Neural progenitor cell (in vitro differentiated cells): ENCODE measurements at regions not wholly inside any gene's neighbourhood (a gene's known extent, or its start where the extent isn't known, plus 50 kb on each side); places are given as distances from the start of the nearest gene placed in this dataset.
"Not testable (repeated sequence)": the region's sequence is repeated elsewhere in the genome, so short reads cannot be mapped to it uniquely, and the experiment has no call there.

Experiments
- DNase-seq: peaks from one replicate; pipeline ENCODE4 v3.0.0-alpha.2; 2016; ENCODE audit warnings: low spot score
- H2AFZ ChIP-seq: fragments of 200-600 bp; sonication (generic); replicated peaks from 2 replicates; pipeline ENCODE4 v1.6.1; 2016; ENCODE audit warnings: antibody characterized with exemption
- H3F3A ChIP-seq: fragments of 200-600 bp; sonication (generic); 2 replicates; pipeline ENCODE4 v1.6.1; 2016; ENCODE audit warnings: antibody characterized with exemption, low read depth
- H3K27ac ChIP-seq: fragments of 200-600 bp; sonication (generic); 2 replicates; pipeline ENCODE4 v1.5.1; 2016; ENCODE audit warnings: mild to moderate bottlenecking
- H3K27me3 ChIP-seq: fragments of 200-600 bp; sonication (generic); 2 replicates; pipeline ENCODE4 v1.6.1; 2016; ENCODE audit warnings: mild to moderate bottlenecking, moderate library complexity
- H3K36me3 ChIP-seq: fragments of 200-600 bp; sonication (generic); 2 replicates; pipeline ENCODE4 v1.5.1; 2016
- H3K4me1 ChIP-seq: fragments of 200-600 bp; sonication (generic); 2 replicates; pipeline ENCODE4 v1.6.1; 2016; ENCODE audit warnings: mixed run types
- H3K4me2 ChIP-seq: fragments of 200-600 bp; sonication (generic); 2 replicates; pipeline ENCODE4 v1.6.1; 2016
- H3K4me3 ChIP-seq: fragments of 200-600 bp; sonication (generic); 2 replicates; pipeline ENCODE4 v1.5.1; 2016
- H3K79me2 ChIP-seq: fragments of 200-600 bp; sonication (generic); 2 replicates; pipeline ENCODE4 v1.6.1; 2016; ENCODE audit warnings: low read depth
- H3K9ac ChIP-seq: fragments of 200-600 bp; sonication (generic); 2 replicates; pipeline ENCODE4 v1.6.1; 2016
- H3K9me3 ChIP-seq: fragments of 200-600 bp; sonication (generic); 2 replicates; pipeline ENCODE4 v1.5.1; 2016; ENCODE audit warnings: low read depth
- H4K20me1 ChIP-seq: fragments of 200-600 bp; sonication (generic); 2 replicates; pipeline ENCODE4 v1.6.1; 2016; ENCODE audit warnings: low read depth
- H3K27ac Mint-ChIP-seq: 3 replicates; pipeline ENCODE4 v1.8.0; 2021; ENCODE audit warnings: mixed read lengths
- H3K27me3 Mint-ChIP-seq: 2 replicates; pipeline ENCODE4 v1.8.0; 2022; ENCODE audit warnings: low read depth, mild to moderate bottlenecking, inconsistent platforms, moderate library complexity, mixed read lengths; ENCODE audit not compliant: insufficient read depth
- H3K36me3 Mint-ChIP-seq: 3 replicates; pipeline ENCODE4 v1.8.0; 2021; ENCODE audit warnings: mixed read lengths
- H3K4me1 Mint-ChIP-seq: 3 replicates; pipeline ENCODE4 v1.8.0; 2021; ENCODE audit warnings: mixed read lengths
- H3K4me3 Mint-ChIP-seq: 3 replicates; pipeline ENCODE4 v1.8.0; 2021; ENCODE audit warnings: mild to moderate bottlenecking, moderate library complexity, mixed read lengths
- H3K9me3 Mint-ChIP-seq: 3 replicates; pipeline ENCODE4 v1.8.0; 2020; ENCODE audit warnings: mixed read lengths
- EZH2 ChIP-seq: fragments of 200-600 bp; sonication (generic); IDR thresholded peaks from 2 replicates; pipeline ENCODE4 v1.6.1; 2017; ENCODE audit warnings: antibody characterized with exemption, mild to moderate bottlenecking, moderate library complexity
- EZH2phosphoT487 ChIP-seq: fragments of 200-600 bp; sonication (generic); IDR thresholded peaks from 2 replicates; pipeline ENCODE4 v1.6.1; 2017; ENCODE audit warnings: antibody characterized with exemption
- TF ChIP-seq, protein P1 (sequence below): fragments of 200-600 bp; sonication (generic); IDR thresholded peaks from 2 replicates; pipeline ENCODE4 v1.5.1; 2017; ENCODE audit warnings: antibody characterized with exemption, mild to moderate bottlenecking

DNA sequence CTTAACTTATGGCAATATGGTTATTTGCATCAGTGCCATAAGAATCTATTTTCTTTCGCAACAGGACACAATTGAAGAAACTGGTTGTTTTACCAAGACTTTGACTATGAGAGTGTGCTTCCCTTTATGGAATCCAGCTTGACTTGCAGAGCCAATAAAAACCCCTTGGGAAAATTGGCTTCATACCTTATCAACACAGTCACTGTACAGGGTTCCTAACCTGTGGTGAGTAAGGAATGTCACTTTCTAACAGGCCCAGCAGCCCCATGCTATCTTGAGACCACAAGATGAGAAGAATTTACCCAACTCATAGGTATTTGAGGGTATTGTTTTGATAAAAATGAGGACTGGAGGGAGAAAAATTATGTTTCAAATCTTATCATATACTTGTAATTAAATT is 418.5 kb upstream of the MAP2 start:
- TF ChIP-seq, protein P1, sequence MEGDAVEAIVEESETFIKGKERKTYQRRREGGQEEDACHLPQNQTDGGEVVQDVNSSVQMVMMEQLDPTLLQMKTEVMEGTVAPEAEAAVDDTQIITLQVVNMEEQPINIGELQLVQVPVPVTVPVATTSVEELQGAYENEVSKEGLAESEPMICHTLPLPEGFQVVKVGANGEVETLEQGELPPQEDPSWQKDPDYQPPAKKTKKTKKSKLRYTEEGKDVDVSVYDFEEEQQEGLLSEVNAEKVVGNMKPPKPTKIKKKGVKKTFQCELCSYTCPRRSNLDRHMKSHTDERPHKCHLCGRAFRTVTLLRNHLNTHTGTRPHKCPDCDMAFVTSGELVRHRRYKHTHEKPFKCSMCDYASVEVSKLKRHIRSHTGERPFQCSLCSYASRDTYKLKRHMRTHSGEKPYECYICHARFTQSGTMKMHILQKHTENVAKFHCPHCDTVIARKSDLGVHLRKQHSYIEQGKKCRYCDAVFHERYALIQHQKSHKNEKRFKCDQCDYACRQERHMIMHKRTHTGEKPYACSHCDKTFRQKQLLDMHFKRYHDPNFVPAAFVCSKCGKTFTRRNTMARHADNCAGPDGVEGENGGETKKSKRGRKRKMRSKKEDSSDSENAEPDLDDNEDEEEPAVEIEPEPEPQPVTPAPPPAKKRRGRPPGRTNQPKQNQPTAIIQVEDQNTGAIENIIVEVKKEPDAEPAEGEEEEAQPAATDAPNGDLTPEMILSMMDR: no peak
- TF ChIP-seq EZH2phosphoT487 (no peak), EZH2 (no peak)
- no peak overlapping the region for H3K27ac ChIP-seq
- H3K27ac Mint-ChIP-seq: no peak overlapping the region
- H3K27me3 ChIP-seq: no peaks in the 10 kb centered on the region
- H2AFZ ChIP-seq: no peak overlapping the region
- no peak overlapping the region for H3K9ac ChIP-seq
- H3K4me3 ChIP-seq: no peak overlapping the region
- H3K36me3 ChIP-seq: no peaks in the 10 kb centered on the region
- no peaks in the 10 kb centered on the region for H4K20me1 ChIP-seq
- no peaks in the 10 kb centered on the region for H3K79me2 ChIP-seq
- H3K4me1 ChIP-seq: peaks cover 2% of the 10 kb centered on the region
- no peak overlapping the region for H3K4me2 ChIP-seq
- no peaks in the 10 kb centered on the region for H3K27me3 Mint-ChIP-seq
- peaks cover 14% of the 10 kb centered on the region for H3K9me3 Mint-ChIP-seq
- H3F3A ChIP-seq: no peaks in the 10 kb centered on the region
- no peaks in the 10 kb centered on the region for H3K36me3 Mint-ChIP-seq
- H3K4me1 Mint-ChIP-seq: no peaks in the 10 kb centered on the region
- no peaks in the 10 kb centered on the region for H3K9me3 ChIP-seq
- H3K4me3 Mint-ChIP-seq: no peak overlapping the region
- no peak for DNase-seq

DNA sequence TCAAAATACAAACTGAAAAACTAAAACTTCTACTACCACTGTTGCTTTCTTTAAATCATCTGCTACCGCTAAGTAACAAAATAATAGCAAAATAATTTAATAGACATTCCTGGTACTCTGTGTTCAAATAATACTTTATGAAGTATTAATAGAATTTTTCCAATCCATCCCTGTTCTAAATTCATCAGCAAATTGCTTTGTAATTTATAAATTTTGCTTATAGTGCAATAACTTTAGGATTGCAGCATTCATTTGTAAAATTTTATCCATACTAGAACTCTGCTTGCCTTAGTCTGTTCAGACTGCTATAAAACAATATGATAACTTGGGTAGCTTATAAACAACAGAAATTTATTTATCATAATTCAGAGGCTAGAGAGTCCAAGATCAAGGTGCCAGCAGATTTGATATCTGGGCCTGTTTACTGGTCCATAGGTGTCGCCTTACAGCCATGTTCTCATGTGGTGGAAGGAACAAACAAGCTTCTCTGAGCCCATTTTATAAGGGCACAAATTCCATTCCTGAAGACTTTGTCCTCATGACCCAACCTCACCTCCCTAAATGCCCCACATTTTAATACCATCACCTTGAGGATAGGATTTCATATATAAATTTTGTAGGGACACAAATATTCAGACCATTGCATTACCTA is 415.1 kb upstream of the MAP2 start:
- Mint-ChIP-seq H3K27ac (no peak overlapping the region), H3K4me1 (no peaks in the 10 kb centered on the region), H3K36me3 (no peaks in the 10 kb centered on the region), H3K4me3 (no peak overlapping the region), H3K9me3 (peaks cover 14% of the 10 kb centered on the region), H3K27me3 (no peaks in the 10 kb centered on the region)
- Histone ChIP-seq H3K27me3 (no peaks in the 10 kb centered on the region), H2AFZ (no peak overlapping the region), H3K9ac (no peak overlapping the region), H3F3A (no peaks in the 10 kb centered on the region), H3K27ac (no peak overlapping the region), H3K4me1 (peaks cover 12% of the 10 kb centered on the region), H3K79me2 (no peaks in the 10 kb centered on the region), H3K36me3 (no peaks in the 10 kb centered on the region), H4K20me1 (no peaks in the 10 kb centered on the region), H3K9me3 (no peaks in the 10 kb centered on the region), H3K4me2 (no peak overlapping the region), H3K4me3 (no peak overlapping the region)
- no peak for DNase-seq
- TF ChIP-seq EZH2: no peak
- no peak for TF ChIP-seq EZH2phosphoT487
- TF ChIP-seq, protein P1: no peak

DNA sequence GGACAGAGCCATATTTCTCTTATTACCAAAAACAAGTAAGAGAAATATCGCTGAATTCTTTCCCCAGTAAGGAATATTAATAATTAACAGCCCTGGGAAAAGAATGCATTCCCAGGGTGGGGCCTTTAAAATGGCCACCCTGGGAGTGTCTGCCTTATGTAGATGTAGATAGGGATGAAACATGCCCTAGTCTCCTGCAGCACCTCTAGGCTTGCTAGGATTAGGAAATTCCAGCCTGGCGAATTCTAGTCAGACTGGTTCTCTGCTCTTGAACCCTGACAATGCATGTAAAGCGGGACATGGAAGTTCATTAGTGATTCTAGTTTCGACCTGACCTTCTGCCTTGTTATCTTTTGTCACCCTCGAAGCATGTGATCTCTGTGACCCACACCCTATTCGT is 405.2 kb upstream of the MAP2 start:
- H3K4me3 ChIP-seq, H3K4me3 Mint-ChIP-seq, H3K27me3 ChIP-seq, H3F3A ChIP-seq, H2AFZ ChIP-seq, H3K27me3 Mint-ChIP-seq, H4K20me1 ChIP-seq, H3K36me3 ChIP-seq, H3K4me1 Mint-ChIP-seq, H3K27ac ChIP-seq, H3K9ac ChIP-seq, H3K9me3 Mint-ChIP-seq, DNase-seq, H3K9me3 ChIP-seq, H3K36me3 Mint-ChIP-seq, H3K4me1 ChIP-seq, H3K27ac Mint-ChIP-seq, H3K4me2 ChIP-seq, H3K79me2 ChIP-seq: not testable (repeated sequence)

DNA sequence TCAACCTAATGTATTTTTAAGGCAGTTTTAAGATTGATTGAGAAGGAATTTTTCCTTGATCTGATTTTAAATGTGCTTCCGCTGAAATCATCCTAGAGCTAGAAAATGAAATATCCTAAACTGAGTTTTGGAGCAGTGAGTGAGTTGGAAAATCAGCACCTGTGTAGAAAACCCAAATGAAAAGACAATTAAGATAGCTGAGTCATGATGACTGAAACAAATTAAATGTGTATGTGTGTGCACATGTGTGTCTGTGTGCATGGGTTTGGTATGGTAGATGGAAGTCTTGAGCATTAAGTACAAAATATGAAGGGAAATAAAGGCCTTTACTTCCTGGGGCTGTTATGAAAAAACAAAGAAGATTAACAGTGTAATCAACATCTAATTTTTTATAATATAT is 394.6 kb upstream of the MAP2 start:
- Histone ChIP-seq H3K36me3 (no peaks in the 10 kb centered on the region), H3K4me2 (no peak overlapping the region), H3F3A (no peaks in the 10 kb centered on the region), H3K4me3 (no peak overlapping the region), H3K27me3 (no peaks in the 10 kb centered on the region), H3K9ac (no peak overlapping the region), H3K4me1 (no peaks in the 10 kb centered on the region), H3K79me2 (no peaks in the 10 kb centered on the region), H3K27ac (no peak overlapping the region), H3K9me3 (no peaks in the 10 kb centered on the region), H2AFZ (no peak overlapping the region), H4K20me1 (no peaks in the 10 kb centered on the region)
- H3K9me3 Mint-ChIP-seq: peaks cover 3% of the 10 kb centered on the region
- H3K4me1 Mint-ChIP-seq: no peaks in the 10 kb centered on the region
- H3K4me3 Mint-ChIP-seq: no peak overlapping the region
- H3K36me3 Mint-ChIP-seq: no peaks in the 10 kb centered on the region
- no peaks in the 10 kb centered on the region for H3K27me3 Mint-ChIP-seq
- no peak overlapping the region for H3K27ac Mint-ChIP-seq
- TF ChIP-seq EZH2 (no peak), EZH2phosphoT487 (no peak)
- TF ChIP-seq, protein P1: no peak
- DNase-seq: no peak
